ENCODE measurements at regions not wholly inside any gene's neighbourhood (a gene's known extent, or its start where the extent isn't known, plus 50 kb on each side); places are given as distances from the start of the nearest gene placed in this dataset.

- BruUV-seq (replicated peaks): no TSS peak
- no peaks in the 10 kb centered on the region for H3K27me3 ChIP-seq (ENCODE audit: control insufficient read depth, insufficient read depth, low read length)
Measured at GRCh38 chr14:56996721-56997399, 186.6 kb upstream of the OTX2 start.

GRCh38 chr14:56995010-56995409 is 184.7 kb upstream of the OTX2 start:
- Histone ChIP-seq H3K9me3 (ENCODE audit: control insufficient read depth, insufficient read depth, low read depth, low read length) (no peaks in the 10 kb centered on the region), H3K36me3 (ENCODE audit: control insufficient read depth, insufficient read depth, low read length) (no peaks in the 10 kb centered on the region), H3K4me1 (ENCODE audit: control insufficient read depth, insufficient read depth, low read length) (no peaks in the 10 kb centered on the region), H3K27me3 (ENCODE audit: control insufficient read depth, insufficient read depth, low read length) (no peaks in the 10 kb centered on the region), H3K4me3 (ENCODE audit: low read depth in 2 of 2, low read length in 2 of 2) (no peak overlapping the region), H3K27ac (ENCODE audit: low read length) (no peak overlapping the region)
- BruUV-seq (replicated peaks): no TSS peak
- ATAC-seq (no peak), DNase-seq (ENCODE audit: low read depth, low spot score) (no peak)
- CTCF ChIA-PET: no interaction called here
- TF ChIP-seq, protein P1, sequence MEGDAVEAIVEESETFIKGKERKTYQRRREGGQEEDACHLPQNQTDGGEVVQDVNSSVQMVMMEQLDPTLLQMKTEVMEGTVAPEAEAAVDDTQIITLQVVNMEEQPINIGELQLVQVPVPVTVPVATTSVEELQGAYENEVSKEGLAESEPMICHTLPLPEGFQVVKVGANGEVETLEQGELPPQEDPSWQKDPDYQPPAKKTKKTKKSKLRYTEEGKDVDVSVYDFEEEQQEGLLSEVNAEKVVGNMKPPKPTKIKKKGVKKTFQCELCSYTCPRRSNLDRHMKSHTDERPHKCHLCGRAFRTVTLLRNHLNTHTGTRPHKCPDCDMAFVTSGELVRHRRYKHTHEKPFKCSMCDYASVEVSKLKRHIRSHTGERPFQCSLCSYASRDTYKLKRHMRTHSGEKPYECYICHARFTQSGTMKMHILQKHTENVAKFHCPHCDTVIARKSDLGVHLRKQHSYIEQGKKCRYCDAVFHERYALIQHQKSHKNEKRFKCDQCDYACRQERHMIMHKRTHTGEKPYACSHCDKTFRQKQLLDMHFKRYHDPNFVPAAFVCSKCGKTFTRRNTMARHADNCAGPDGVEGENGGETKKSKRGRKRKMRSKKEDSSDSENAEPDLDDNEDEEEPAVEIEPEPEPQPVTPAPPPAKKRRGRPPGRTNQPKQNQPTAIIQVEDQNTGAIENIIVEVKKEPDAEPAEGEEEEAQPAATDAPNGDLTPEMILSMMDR (IDR thresholded peaks at IDR 0.05): no peak
- TF ChIP-seq, protein P2, sequence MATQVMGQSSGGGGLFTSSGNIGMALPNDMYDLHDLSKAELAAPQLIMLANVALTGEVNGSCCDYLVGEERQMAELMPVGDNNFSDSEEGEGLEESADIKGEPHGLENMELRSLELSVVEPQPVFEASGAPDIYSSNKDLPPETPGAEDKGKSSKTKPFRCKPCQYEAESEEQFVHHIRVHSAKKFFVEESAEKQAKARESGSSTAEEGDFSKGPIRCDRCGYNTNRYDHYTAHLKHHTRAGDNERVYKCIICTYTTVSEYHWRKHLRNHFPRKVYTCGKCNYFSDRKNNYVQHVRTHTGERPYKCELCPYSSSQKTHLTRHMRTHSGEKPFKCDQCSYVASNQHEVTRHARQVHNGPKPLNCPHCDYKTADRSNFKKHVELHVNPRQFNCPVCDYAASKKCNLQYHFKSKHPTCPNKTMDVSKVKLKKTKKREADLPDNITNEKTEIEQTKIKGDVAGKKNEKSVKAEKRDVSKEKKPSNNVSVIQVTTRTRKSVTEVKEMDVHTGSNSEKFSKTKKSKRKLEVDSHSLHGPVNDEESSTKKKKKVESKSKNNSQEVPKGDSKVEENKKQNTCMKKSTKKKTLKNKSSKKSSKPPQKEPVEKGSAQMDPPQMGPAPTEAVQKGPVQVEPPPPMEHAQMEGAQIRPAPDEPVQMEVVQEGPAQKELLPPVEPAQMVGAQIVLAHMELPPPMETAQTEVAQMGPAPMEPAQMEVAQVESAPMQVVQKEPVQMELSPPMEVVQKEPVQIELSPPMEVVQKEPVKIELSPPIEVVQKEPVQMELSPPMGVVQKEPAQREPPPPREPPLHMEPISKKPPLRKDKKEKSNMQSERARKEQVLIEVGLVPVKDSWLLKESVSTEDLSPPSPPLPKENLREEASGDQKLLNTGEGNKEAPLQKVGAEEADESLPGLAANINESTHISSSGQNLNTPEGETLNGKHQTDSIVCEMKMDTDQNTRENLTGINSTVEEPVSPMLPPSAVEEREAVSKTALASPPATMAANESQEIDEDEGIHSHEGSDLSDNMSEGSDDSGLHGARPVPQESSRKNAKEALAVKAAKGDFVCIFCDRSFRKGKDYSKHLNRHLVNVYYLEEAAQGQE (IDR thresholded peaks at IDR 0.05; ENCODE audit: insufficient read depth in 1 of 2, low read depth in 2 of 2, low read length in 1 of 2): no peak
- no peak for TF ChIP-seq POLR2AphosphoS5 (IDR thresholded peaks at IDR 0.05; ENCODE audit: low read depth, low read length)
- TF ChIP-seq TCF7L2 (IDR thresholded peaks at IDR 0.05; ENCODE audit: low read depth, low read length): no peak
- no peak for TF ChIP-seq SIN3A (IDR thresholded peaks at IDR 0.05; ENCODE audit: borderline replicate concordance, insufficient read depth, low read depth, low read length)
- intact Hi-C loops (cut with micrococcal nuclease; ENCODE audit: unreplicated experiment) (no loop called here), in situ Hi-C loops (cut with HindIII; ENCODE audit: low pct_unique_long_range_greater_than_20kb, low sequenced_read_pairs) (no loop called here)
- POLR2A ChIA-PET: no interaction called here

More at GRCh38 chr14:56996721-56997399, 186.6 kb upstream of the OTX2 start:
- Histone ChIP-seq H3K36me3 (ENCODE audit: control insufficient read depth, insufficient read depth, low read length) (no peaks in the 10 kb centered on the region), H3K27ac (ENCODE audit: low read length) (no peak overlapping the region), H3K4me3 (ENCODE audit: low read depth in 2 of 2, low read length in 2 of 2) (no peak overlapping the region), H3K4me1 (ENCODE audit: control insufficient read depth, insufficient read depth, low read length) (no peaks in the 10 kb centered on the region), H3K9me3 (ENCODE audit: control insufficient read depth, insufficient read depth, low read depth, low read length) (no peaks in the 10 kb centered on the region)
- DNase-seq (ENCODE audit: low read depth, low spot score) (no peak), ATAC-seq (no peak)
- TF ChIP-seq, protein P2 (IDR thresholded peaks at IDR 0.05; ENCODE audit: insufficient read depth in 1 of 2, low read depth in 2 of 2, low read length in 1 of 2): no peak
- TF ChIP-seq TCF7L2 (IDR thresholded peaks at IDR 0.05; ENCODE audit: low read depth, low read length) (no peak), SIN3A (IDR thresholded peaks at IDR 0.05; ENCODE audit: borderline replicate concordance, insufficient read depth, low read depth, low read length) (no peak), POLR2AphosphoS5 (IDR thresholded peaks at IDR 0.05; ENCODE audit: low read depth, low read length) (no peak)
- TF ChIP-seq, protein P1 (IDR thresholded peaks at IDR 0.05): no peak
- ChIA-PET POLR2A (no interaction called here), CTCF (no interaction called here)
- in situ Hi-C loops (cut with HindIII; ENCODE audit: low pct_unique_long_range_greater_than_20kb, low sequenced_read_pairs) (no loop called here), intact Hi-C loops (cut with micrococcal nuclease; ENCODE audit: unreplicated experiment) (no loop called here)
